Erythroblast (primary cell): ENCODE measurements at regions not wholly inside any gene's neighbourhood (a gene's known extent, or its start where the extent isn't known, plus 50 kb on each side); places are given as distances from the start of the nearest gene placed in this dataset.

Experiments
- GATA1 ChIP-seq: IDR thresholded peaks from 2 replicates; pipeline ENCODE4 v1.6.1; 2011; ENCODE audit warnings: low read depth, mild to moderate bottlenecking, control low read depth, low read length, moderate library complexity
- POLR2A ChIP-seq: IDR thresholded peaks from 2 replicates; pipeline ENCODE4 v1.6.1; 2011; ENCODE audit warnings: mild to moderate bottlenecking, low read length

GRCh38 chr12:67758521-67758920 lies 110.0 kb downstream of the DYRK2 start:
- TF ChIP-seq POLR2A (no peak), GATA1 (no peak)
